ENCODE measurements at regions not wholly inside any gene's neighbourhood (a gene's known extent, or its start where the extent isn't known, plus 50 kb on each side); places are given as distances from the start of the nearest gene placed in this dataset.

DNA sequence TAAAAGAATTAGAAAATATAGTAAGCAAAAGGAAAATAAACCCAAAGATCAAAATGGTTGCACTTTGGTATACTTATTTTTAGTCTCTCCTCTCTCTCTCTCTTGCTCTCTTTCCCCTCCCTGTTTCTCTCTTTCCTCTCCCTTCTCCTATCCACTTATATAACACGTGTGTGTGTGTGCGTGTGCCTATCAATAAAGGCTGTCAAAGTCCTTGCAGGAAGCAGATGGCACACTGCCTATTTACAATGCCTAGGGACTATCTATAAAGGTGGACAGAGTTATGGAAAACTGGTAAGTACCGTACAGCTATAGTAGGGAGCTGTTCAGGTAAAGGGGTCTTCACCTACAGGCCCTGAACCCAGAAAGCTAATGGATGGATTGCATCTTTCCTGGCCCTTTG, 161.6 kb downstream of the SQOR start (continued):
- TF ChIP-seq ASH2L (IDR thresholded peaks at IDR 0.05; ENCODE audit: low read length): no peak
- TF ChIP-seq RXRA (IDR thresholded peaks at IDR 0.05; ENCODE audit: insufficient read depth, low read depth, low read length): no peak
- no peak for TF ChIP-seq CEBPB (IDR thresholded peaks at IDR 0.05; ENCODE audit: low read depth, low read length)
- TF ChIP-seq TCF12 (IDR thresholded peaks at IDR 0.05; ENCODE audit: low read depth, low read length): no peak
- TF ChIP-seq GABPA (IDR thresholded peaks at IDR 0.05; ENCODE audit: borderline replicate concordance, insufficient read depth, low read length): no peak

Data from H1 (cell line).